NCI-H2196 (cell line): ENCODE measurements at regions not wholly inside any gene's neighbourhood (a gene's known extent, or its start where the extent isn't known, plus 50 kb on each side); places are given as distances from the start of the nearest gene placed in this dataset.
"Not testable (repeated sequence)": the region's sequence is repeated elsewhere in the genome, so short reads cannot be mapped to it uniquely, and the experiment has no call there.

Experiments
- DNase-seq: peaks from one replicate; lab custom pipeline; 2025; ENCODE audit not compliant: unreplicated experiment; lab: John Stamatoyannopoulos, UW

DNA sequence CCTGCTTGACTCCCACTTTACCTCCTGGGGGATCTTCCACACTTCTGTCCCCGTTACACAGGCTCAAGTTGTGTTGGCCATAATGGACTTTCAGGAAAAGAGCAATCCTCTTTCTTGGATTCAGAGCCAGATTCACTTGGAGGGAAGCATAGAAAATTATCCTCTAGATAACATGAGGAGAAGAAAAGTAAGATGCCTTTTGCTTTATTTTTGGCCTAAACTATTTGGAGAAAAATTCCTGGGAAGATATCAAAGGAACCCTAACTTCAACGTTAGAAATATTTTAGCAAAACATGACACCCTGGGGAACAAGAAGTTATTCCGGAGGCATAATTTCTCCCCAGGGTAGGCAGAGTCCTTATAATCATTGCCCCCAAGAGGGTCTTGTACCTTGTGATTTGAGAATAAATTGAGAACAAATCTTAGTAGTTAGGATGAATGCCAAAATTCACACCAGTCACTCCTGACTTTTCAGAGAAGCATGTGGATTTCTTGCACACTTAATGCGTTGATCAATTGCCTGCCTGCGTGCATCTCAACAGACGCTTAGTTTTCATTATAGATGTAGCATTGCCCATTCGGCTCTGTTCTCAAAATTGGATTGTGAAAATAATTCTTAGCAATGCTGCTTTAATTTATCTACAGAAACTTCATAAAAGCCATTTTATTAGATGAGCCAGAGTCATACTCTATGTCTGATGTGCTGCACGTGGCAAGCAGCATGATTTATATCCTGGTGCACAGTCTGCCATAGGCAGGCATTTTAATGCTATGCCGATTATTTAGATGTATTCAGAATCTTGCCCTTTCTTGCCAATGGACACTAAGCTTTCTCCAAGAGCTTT lies 224.4 kb downstream of the C7orf25 start:
- no peak for DNase-seq

DNA sequence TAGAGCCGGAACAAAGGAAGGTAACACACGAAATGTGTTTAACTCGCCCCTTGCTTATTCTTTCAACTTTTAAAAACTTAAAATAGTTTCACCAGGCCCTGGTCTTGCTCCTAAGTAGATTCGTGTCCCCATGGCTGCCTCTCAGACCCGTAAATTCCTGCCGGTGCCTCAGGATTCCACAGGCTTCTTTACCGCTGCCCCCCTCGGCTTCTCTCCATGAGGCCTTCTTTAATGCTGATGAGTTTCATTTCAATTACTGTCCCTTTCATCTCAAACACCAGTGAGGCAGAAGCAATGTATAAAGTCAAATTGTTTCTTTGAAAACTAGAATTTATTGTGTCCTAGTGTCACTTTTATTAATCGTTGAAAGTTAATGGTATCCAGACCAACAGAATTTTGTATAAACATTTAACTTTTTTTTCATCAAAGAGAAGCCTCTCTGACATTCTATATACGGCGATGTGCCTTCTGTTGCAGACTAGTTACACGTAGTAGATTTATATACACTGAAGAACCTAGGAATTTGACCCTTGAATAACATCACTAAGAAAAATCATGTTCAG lies 225.2 kb downstream of the C7orf25 start:
- no peak for DNase-seq

DNA sequence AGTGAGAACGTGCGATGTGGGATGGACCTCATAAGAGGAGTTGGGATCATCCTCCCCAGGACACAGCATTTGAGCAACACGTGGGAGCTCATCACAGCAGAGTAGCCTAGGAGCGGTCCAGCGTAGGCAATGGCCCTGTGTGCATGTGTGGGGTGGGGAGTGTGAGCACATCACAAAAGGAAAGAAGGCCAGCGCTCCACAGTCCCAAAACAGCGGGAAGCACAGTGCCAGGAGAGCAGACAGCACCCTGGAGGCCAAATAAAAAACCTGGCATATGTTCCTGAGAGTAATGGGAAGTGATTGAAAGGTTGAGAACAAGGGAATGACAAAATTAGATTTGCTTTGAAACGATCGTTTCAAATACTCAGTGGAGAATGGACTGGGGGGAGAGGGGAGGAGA lies 226.0 kb downstream of the C7orf25 start:
- DNase-seq, result no peak

DNA sequence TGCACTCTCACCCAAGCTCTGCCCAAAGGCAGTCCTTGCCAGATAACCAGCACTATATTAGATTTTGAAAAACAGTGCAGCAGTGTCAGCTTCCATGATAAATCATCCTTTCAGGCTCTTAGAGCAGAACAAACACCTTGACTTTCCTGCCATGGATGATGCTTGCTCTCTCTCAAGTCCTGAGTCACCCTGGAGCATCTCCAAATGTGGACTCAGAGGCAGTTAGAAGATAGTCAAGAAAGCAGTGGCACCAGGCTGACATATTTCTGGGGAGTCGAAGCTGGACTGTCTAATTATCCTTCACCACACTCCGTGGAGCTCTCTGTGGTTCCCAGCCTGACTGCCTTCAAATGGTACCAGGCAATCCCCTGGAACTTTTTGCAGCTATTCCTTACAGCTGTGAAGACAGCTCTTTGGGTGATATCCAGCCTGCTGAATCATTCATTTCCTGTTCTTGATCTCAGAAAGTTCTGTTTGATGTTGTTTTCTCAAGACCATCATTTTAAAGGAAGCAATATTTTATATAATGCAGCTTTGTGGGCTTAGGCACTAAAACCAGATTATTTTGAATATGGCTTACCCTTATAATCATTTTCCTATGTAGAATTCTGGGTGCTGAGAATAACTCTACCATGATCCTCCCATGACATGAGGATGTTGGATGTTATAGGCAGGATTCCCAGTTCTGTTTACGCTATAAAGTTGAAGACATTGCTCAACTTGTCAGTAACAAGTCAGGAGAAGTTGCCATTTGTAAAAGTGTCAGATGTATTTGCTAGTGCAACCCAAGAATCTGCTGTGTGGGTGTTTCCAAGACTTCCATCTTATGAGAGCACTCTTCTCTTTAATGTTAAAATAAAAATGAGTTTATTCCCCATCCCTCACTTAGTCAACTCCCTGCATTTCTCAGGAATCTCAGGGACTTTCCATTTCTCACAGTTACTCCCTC lies 233.8 kb downstream of the C7orf25 start:
- no peak for DNase-seq

DNA sequence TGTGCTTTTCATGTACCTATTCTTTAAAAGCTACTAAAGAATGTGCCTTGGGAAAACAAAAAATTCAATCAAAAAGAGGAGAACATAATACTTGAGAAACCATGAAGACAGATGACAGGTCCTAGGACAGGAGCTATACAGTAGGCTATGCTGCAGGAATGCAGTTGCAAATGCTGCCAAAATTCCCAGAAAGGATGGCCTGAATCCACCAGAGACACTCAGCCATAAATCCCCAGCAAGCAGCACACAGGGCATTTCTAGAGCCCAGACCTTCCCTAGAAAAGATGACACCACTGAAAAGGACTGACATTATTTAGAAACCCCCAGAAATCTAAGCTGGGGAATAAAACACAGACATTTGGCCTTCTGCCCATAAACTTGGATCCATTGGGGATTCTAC lies 237.3 kb downstream of the C7orf25 start:
- no peak for DNase-seq

DNA sequence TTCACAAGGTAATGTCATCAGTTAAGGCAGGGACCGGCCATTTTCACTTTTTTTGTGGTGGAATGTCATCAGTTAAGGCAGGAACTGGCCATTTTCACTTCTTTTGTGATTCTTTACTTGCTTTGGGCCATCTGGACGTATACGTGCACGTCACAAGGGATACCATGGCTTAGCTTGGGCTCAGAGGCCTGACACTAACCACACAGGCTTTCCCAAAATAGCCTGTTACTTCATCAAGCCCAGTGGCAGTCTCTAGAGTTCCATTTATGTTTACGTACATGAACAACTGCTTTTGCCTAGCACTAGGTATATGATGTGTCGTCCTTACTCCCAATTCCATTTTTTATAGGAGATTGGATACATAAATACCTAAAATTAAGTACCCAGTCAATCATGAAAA lies 237.9 kb downstream of the C7orf25 start:
- DNase-seq, result no peak

DNA sequence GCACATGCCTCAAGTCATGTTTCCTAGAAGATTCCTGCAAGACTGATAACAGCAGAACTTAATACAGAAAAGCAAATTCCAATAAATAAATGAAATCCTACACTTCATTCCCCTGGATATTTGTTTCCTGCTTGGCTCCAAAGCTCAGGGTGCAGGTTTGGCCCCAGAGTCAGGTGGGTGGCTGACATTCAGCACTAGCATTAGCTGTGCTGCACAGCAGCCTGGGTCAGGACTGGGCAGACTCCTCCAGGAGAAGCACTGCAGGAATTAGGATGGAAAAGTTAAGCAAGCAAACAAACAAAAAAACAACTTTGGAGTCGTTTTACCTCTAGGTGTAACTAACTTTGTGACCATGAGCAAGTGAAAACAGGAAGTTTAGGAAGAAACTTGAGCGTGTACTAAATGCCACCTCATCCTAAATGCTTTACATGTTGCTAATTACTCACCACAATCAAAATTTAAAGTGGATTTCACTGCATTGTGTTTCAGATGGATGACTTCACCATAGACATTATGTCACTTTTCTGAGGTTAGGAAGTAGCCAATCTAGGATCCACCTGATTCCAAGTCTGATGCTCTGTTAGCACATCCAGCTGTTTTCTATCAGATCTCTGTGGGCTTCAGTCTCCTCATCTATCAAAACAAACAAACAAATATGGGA lies 239.4 kb downstream of the C7orf25 start:
- DNase-seq, result no peak

DNA sequence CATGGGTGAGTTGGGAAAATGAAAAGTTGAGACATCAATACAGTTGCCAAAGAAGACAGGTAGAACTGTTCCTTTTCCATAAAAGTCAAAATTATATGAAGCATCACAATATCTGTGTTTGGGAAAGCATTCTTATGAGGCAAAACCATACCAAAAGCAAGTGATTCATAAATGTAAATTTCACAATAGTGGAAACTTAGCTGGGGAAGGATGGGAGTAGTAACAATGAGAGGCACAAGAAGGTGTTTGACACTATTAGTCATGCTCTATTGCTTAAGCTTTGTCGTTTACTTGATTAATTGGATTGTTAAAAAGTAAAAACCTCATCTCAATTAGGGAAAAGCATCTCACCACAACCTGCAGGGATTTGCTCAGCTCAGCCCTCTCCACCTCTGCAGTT lies 240.2 kb downstream of the C7orf25 start:
- DNase-seq, result no peak

DNA sequence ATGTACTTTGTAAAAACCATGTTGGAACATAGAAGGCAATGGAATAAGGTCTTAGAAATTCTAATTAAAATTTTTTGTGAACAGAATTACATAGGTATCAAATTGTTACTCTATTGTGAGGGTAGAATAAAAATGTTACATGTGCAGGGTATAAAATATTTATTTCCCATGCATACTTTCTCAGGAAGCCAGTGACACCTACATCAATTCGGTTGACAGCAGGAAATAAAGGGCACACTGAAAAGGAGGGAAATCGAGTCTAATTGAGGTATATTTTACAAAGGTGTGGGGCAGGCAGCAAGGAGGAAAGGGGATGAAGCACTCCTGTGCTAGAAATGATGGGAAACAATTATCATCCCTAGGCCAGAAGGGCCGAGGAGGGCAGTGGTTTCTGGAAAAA lies 244.9 kb downstream of the C7orf25 start:
- DNase-seq, result no peak

DNA sequence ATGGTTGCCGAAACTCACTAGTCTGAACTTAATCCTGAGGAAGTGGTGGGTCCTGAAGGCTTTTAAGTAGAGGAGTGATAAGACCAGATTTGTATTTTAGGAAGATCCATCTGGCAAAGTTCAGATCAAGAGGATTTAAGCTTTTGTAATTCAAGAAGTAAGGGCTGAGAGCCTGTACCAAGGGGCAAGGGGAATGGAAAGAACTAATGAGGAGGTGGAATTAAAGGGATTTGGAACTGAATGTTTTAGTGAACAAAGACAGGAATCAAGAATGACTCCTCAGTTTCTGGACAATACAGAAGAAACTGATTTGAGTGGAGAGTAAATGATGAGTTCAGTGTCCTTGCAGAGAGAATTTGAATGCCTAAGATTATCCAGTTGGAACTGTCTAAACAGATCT lies 249.0 kb downstream of the C7orf25 start:
- DNase-seq, result no peak

DNA sequence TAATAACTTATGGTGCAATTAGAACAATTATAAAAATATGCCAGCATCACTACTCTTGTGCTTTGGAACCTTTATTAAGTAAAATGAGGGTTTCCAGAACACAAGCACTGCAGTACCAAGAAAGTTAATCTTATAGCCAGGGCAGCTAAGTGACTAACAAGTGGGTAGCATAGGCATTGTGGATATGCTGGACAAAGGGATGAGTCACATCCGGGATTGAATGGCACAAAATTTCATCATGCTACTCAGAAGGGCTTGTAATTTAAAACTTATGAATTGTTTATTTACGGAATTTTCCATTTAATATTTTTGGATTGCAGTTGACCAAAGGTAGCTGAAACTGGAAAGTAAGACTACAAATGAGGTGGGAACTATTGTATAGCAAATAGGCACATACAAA lies 250.6 kb downstream of the C7orf25 start:
- no peak for DNase-seq

DNA sequence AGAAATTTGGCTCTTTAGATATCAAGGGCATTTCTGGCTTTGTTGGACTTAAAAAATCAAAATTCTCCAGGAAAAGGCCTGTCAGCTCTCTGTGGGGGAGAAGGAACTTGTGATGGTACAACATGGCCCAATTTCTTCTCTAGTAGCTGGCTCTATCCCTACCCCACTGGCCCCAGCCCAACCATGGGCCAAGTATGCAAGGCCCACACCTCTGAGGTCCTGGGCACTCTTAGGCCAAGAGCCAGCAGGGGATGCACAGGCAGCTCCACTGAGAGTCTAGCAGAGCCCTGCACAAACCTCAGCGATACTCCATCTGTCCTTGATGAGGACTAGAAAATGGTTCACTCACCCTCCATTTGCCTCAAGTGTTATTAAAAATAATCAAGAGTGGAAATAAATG lies 261.2 kb downstream of the C7orf25 start:
- no peak for DNase-seq

DNA sequence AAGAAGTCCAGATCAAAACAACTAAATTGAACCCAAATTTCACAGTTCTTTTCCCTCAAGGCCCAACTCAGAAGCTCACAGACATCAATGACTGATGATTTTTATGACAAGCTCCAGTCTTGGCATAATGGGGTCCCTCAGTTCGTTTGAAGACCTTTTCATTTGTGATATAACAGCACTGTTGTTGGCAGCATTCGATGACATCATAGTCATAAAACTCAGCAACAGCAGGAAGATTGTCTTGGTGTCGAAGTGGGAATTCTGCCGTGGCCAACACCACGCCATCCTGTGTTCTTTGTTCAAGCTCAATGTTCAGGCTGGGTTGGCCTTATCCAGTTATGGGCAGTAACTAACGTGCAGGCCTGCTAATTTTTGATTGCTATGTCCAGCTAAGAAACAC lies 261.7 kb downstream of the C7orf25 start:
- no peak for DNase-seq

DNA sequence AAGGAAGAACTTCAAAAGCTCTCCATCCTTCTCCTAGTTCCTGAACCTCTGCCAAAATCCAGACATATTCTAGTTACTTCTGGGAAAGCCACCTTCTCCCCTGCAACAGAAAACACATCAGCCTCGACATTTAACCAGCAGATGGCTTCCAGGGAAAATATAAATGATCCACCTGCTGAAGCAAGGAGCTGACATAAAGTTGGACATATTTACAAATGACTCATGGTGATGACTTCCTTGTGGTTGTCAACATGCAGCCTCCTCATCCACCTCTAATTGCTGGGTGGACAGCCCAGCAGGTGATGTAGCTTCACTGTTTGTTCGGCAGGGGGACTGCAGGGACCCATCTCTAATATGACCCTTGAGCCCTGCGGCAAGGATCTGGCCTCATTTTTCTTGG lies 266.0 kb downstream of the C7orf25 start:
- no peak for DNase-seq

DNA sequence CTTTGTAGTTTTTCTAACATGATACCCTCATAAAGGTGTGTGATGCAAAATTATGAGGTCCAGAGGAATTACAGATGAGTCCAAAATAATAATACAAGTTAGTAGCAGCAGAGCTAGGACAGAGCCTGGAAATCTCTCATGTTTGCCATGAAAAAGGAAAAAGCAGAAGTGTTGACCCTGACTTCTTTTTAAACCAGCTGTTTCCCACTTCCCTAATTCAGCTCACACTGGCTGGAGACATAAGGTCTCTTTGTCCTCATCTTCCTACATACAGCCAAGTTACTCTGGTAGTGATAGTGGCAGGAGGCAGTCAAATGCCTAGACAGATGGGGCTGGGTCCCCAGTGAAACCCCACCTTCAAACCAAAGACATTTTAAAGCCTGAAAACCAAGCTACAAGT lies 269.2 kb downstream of the C7orf25 start:
- DNase-seq, result no peak

DNA sequence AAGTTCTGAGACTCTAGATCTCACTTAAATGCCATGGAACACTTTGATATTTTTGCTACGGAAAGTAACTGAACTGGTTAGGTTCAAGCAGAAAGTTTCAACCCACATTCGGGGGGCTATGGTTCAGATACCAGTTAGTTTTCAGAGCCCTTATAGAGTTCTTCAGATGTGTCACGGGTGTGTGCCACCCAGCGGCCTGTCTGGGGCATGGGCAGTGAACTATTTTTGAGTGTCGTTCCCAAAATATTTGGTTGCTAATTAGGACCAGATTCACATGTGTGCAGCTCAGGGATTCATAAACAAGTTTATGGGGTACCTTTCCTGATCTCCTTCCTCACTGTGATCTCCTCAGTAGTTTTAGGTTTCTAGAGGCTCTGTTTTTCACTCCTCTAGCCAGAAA lies 271.9 kb downstream of the C7orf25 start:
- DNase-seq, result no peak

DNA sequence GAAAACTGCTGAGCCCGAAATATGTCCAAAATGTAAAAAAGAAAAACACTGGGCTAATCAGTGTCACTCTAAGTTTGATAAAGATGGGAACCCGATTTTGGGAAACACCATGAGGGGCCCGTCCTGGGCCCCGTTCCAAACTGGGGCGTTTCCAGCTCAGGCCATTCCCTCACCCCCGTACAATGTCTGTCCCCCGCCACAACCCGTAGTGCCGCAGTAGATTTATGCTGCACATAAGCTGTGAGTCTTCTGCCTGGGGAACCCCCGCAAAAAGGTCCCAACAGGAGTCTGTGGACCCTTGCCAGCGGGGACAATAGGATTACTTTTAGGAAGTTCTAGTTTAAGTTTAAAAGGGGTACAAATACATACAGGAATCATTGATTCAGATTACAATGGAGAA lies 275.5 kb downstream of the C7orf25 start:
- DNase-seq, result not testable (repeated sequence)

DNA sequence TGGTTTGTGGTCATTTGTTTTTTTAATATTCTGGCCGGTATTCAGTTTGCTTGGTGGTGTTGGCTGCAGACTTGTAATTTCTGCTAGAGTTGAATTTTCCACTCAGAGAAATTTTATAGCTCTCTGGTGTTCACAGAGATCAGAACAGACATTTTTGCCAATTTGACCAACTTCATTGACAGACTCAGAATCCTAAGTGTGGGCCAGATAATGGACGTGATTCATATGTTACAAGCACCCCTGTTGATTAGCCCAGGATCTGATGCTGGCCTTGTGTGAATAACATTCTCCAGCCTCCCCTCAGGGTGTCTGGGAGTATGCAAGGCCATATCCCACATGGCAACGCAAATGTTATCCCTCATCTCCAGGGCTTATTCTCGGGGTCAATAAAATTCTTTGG lies 283.8 kb downstream of the C7orf25 start:
- DNase-seq, result no peak

DNA sequence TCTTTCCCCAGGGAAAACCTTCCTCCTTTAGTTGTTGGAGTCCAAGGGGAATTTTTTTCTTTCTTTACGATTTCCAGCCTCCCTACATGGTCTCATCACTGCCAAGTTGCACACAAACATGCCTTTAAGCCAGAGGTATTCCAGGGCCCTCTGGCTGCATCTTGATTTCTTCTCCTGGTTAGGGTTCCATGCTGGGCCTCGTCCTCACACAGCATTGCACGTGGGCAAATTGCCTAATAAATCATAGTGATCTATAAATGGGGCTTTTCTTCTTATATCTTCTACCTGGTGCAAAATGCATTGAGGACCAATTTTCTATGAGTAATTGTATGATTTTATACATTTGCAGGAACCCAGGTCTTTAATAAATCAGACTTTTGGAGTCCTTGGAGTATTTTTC lies 284.2 kb downstream of the C7orf25 start:
- no peak for DNase-seq

DNA sequence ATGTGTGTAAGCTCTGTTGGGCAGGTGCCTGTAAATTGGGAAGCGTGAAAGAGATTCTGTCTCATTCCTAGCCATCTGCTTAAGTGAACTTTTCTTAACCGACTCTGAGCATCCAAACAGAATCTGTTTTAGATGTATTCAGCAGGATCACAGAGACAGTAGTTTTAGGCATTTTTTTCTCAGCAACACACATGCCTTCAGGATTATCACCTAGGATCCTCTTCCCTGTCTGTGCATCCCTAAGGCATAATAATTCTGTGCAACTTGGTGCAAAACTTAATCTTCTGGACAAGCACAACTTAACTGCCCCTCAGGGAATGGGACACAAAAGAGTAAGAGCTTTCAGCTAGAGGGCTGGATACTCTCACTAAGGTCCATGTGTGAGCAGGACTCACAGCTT lies 284.8 kb downstream of the C7orf25 start:
- no peak for DNase-seq

DNA sequence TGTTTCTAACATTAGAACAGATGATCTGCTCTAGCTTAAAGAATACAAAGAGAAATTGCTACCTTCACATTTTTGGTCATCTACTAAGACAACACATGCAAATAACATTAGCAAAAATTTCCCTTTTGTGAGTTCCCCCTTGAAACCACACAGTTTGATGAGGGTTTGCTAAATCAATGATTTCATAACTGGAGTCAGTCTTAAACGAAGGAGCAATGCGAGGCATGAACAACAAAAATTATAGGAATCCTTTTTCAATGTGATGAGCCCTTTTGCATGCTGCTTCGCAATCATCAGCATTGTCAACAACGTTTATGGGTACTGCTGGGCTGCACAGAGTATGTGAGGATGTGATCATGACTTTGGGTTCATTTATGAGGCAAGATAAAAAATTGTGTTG lies 286.4 kb downstream of the C7orf25 start:
- DNase-seq, result no peak
